HepG2 (cell line): ENCODE measurements at regions not wholly inside any gene's neighbourhood (a gene's known extent, or its start where the extent isn't known, plus 50 kb on each side); places are given as distances from the start of the nearest gene placed in this dataset.

Source experiments
- ARNT ChIP-seq: fragments of 450-650 bp; IDR thresholded peaks from 2 replicates; pipeline ENCODE4 v1.6.1; 2017
- FOXA3 ChIP-seq: IDR thresholded peaks from 2 replicates; pipeline ENCODE4 v1.6.1; 2016; ENCODE audit warnings: missing genetic modification reagents, missing compliant biosample characterization
- GLI4 ChIP-seq: sonication (generic); formaldehyde crosslinking; IDR thresholded peaks from 2 replicates; pipeline ENCODE4 v1.5.1; 2020; ENCODE audit warnings: missing genetic modification reagents, mild to moderate bottlenecking, moderate library complexity, borderline replicate concordance
- MTA1 ChIP-seq: sonication (generic); formaldehyde crosslinking; IDR thresholded peaks from 2 replicates; pipeline ENCODE4 v1.4.0; 2020; ENCODE audit warnings: missing genetic modification reagents, mild to moderate bottlenecking, borderline replicate concordance
- NFRKB ChIP-seq: fragments of 450-650 bp; IDR thresholded peaks from 2 replicates; pipeline ENCODE4 v1.6.1; 2017
- NKX3-1 ChIP-seq: sonication (generic); formaldehyde crosslinking; IDR thresholded peaks from 2 replicates; pipeline ENCODE4 v1.5.0; 2020; ENCODE audit warnings: missing genetic modification reagents
- PHF8 ChIP-seq: sonication (generic); formaldehyde crosslinking; IDR thresholded peaks from 2 replicates; pipeline ENCODE4 v1.5.0; 2020; ENCODE audit warnings: missing genetic modification reagents
- SMYD3 ChIP-seq: sonication (generic); formaldehyde crosslinking; IDR thresholded peaks from 2 replicates; pipeline ENCODE4 v1.8.1; 2023; ENCODE audit warnings: mild to moderate bottlenecking, missing genetic modification reagents
- TMF1 ChIP-seq: sonication (generic); formaldehyde crosslinking; IDR thresholded peaks from 2 replicates; pipeline ENCODE4 v1.8.1; 2022; ENCODE audit warnings: low read depth, missing genetic modification reagents
- ZBTB20 ChIP-seq: sonication (generic); formaldehyde crosslinking; IDR thresholded peaks from 2 replicates; pipeline ENCODE4 v1.8.1; 2023; ENCODE audit warnings: missing genetic modification reagents, low read depth, mild to moderate bottlenecking, borderline replicate concordance
- ZBTB3 ChIP-seq: sonication (generic); formaldehyde crosslinking; IDR thresholded peaks from 2 replicates; pipeline ENCODE4 v1.4.0; 2020; ENCODE audit warnings: low read depth, mild to moderate bottlenecking, moderate library complexity, missing genetic modification reagents, borderline replicate concordance
- ZKSCAN8 ChIP-seq: IDR thresholded peaks from 2 replicates; pipeline ENCODE4 v1.6.1; 2016; ENCODE audit warnings: borderline replicate concordance, missing genetic modification reagents, missing compliant biosample characterization
- ZNF12 ChIP-seq: sonication (generic); formaldehyde crosslinking; IDR thresholded peaks from 2 replicates; pipeline ENCODE4 v1.5.0; 2020; ENCODE audit warnings: missing genetic modification reagents
- ZNF225 ChIP-seq: sonication (generic); formaldehyde crosslinking; IDR thresholded peaks from 2 replicates; pipeline ENCODE4 v1.4.0; 2020; ENCODE audit warnings: mild to moderate bottlenecking, missing genetic modification reagents
- ZNF318 ChIP-seq: sonication (generic); formaldehyde crosslinking; IDR thresholded peaks from 2 replicates; pipeline ENCODE4 v1.4.0; 2020; ENCODE audit warnings: mild to moderate bottlenecking, missing genetic modification reagents
- ZNF547 ChIP-seq: sonication (generic); formaldehyde crosslinking; IDR thresholded peaks from 2 replicates; pipeline ENCODE4 v1.5.1; 2020; ENCODE audit warnings: mild to moderate bottlenecking, missing genetic modification reagents
- TF ChIP-seq, protein P1 (sequence below): sonication (generic); formaldehyde crosslinking; IDR thresholded peaks from 2 replicates; pipeline ENCODE4 v1.5.0; 2020; ENCODE audit warnings: mild to moderate bottlenecking, missing genetic modification reagents, moderate library complexity
- TF ChIP-seq, protein P2 (sequence below): sonication (generic); formaldehyde crosslinking; IDR thresholded peaks from 2 replicates; pipeline ENCODE4 v1.4.0; 2020; ENCODE audit warnings: missing genetic modification reagents

DNA sequence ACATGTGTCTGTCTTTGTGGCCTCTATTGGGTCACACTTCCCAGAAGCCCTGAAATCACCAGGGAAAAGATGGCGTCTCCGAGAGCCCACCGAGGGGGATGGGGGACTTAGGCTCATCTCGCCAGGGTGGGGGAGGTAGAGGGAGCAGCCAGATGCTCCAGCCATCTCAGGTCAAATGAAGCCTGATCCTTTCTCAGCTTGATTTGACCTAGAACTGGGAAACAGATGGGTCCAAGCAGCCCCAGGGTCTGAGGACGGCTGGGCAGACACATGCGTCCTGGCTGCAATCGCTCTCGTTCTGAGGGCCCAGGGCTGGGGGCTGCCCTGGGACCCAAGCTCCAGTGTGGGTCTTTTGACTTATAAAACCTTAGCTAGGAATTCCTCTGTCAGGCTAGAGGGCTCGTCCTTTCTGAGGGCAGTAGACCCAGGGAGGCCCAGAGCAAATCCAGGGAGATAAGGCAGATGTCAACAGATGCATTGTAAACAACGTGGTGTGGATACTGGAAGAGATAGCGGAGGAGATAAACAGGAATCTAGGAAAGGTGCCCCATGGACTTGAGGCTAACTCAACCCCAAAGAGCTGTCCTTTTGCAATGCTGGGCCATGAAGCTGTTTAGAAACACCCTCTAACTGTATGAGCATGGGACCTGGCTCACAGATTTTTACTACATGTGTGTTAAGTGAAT is 127.7 kb downstream of the MYCN start (continued):
- TF ChIP-seq, protein P1, sequence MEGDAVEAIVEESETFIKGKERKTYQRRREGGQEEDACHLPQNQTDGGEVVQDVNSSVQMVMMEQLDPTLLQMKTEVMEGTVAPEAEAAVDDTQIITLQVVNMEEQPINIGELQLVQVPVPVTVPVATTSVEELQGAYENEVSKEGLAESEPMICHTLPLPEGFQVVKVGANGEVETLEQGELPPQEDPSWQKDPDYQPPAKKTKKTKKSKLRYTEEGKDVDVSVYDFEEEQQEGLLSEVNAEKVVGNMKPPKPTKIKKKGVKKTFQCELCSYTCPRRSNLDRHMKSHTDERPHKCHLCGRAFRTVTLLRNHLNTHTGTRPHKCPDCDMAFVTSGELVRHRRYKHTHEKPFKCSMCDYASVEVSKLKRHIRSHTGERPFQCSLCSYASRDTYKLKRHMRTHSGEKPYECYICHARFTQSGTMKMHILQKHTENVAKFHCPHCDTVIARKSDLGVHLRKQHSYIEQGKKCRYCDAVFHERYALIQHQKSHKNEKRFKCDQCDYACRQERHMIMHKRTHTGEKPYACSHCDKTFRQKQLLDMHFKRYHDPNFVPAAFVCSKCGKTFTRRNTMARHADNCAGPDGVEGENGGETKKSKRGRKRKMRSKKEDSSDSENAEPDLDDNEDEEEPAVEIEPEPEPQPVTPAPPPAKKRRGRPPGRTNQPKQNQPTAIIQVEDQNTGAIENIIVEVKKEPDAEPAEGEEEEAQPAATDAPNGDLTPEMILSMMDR (CRISPR knock-in tag): no peak
- TF ChIP-seq ZKSCAN8 (CRISPR knock-in tag): no peak; the same call in 1 of the 2 replicates
- TF ChIP-seq ZNF225 (CRISPR knock-in tag): 0 out of 2 replicates have a peak, but pooled peaks have one; percentile 29
- no peak for TF ChIP-seq ZBTB20
- TF ChIP-seq, protein P2, sequence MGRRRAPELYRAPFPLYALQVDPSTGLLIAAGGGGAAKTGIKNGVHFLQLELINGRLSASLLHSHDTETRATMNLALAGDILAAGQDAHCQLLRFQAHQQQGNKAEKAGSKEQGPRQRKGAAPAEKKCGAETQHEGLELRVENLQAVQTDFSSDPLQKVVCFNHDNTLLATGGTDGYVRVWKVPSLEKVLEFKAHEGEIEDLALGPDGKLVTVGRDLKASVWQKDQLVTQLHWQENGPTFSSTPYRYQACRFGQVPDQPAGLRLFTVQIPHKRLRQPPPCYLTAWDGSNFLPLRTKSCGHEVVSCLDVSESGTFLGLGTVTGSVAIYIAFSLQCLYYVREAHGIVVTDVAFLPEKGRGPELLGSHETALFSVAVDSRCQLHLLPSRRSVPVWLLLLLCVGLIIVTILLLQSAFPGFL (CRISPR knock-in tag): no peak
- no peak for TF ChIP-seq GLI4 (CRISPR knock-in tag)
- no peak for TF ChIP-seq ZBTB3 (CRISPR knock-in tag)
- no peak; the same call in 1 of the 2 replicates for TF ChIP-seq NKX3-1
- no peak; the same call in 1 of the 2 replicates for TF ChIP-seq PHF8 (CRISPR knock-in tag)
- TF ChIP-seq FOXA3: peak; percentile 97
- no peak for TF ChIP-seq SMYD3 (CRISPR knock-in tag)
- TF ChIP-seq ZNF12 (CRISPR knock-in tag): 0 out of 2 replicates have a peak, but pooled peaks have one; percentile 31
- TF ChIP-seq ARNT: no peak
- no peak for TF ChIP-seq NFRKB
- no peak for TF ChIP-seq MTA1 (CRISPR knock-in tag)
- no peak for TF ChIP-seq ZNF547
- TF ChIP-seq TMF1: no peak
- no peak for TF ChIP-seq ZNF318
